K562 (cell line): ENCODE measurements at regions not wholly inside any gene's neighbourhood (a gene's known extent, or its start where the extent isn't known, plus 50 kb on each side); places are given as distances from the start of the nearest gene placed in this dataset.

ENCODE experiments used
- CTCF ChIP-seq, 3 experiments: IDR thresholded peaks in 2 of 3; conservative IDR thresholded peaks in 1 of 3; 2 replicates each; pipeline ENCODE4 v1.5.1; 2011 to 2012; ENCODE audit warnings: low read length in 3 of 3, mild to moderate bottlenecking in 3 of 3, control low read depth in 2 of 3, improper control_type of control experiment in 1 of 3, inconsistent platforms in 1 of 3, low read depth in 1 of 3, mixed read lengths in 1 of 3, moderate library complexity in 1 of 3; ENCODE audit not compliant: insufficient read depth in 2 of 3
- RNF2 ChIP-seq: sonication (generic); IDR thresholded peaks from 2 replicates; pipeline ENCODE4 v1.6.1; 2016
- SIN3A ChIP-seq, 2 experiments: fragments of 150-350 bp in 1 of 2; IDR thresholded peaks; 2 replicates each; pipeline ENCODE4 v1.6.1; 2011 to 2016; ENCODE audit warnings: borderline replicate concordance in 2 of 2, low read depth in 2 of 2, low read length in 2 of 2, mild to moderate bottlenecking in 2 of 2, moderate library complexity in 2 of 2; ENCODE audit not compliant: control insufficient read depth in 1 of 2
- SIX5 ChIP-seq, 2 experiments: IDR thresholded peaks; 2 replicates each; pipeline ENCODE4 v1.6.1; 2011; ENCODE audit warnings: low read length in 2 of 2, borderline replicate concordance in 1 of 2, low read depth in 1 of 2, mild to moderate bottlenecking in 1 of 2, moderate library complexity in 1 of 2; ENCODE audit not compliant: insufficient read depth in 1 of 2
- ZBTB1 ChIP-seq: sonication (generic); formaldehyde crosslinking; IDR thresholded peaks from 2 replicates; pipeline ENCODE4 v1.8.1; 2023; ENCODE audit warnings: missing genetic modification reagents, low read depth, mild to moderate bottlenecking, borderline replicate concordance
- ZZZ3 ChIP-seq: fragments of 450-650 bp; IDR thresholded peaks from 2 replicates; pipeline ENCODE4 v1.6.1; 2016; ENCODE audit warnings: antibody characterized with exemption, mild to moderate bottlenecking, moderate library complexity

- TF ChIP-seq SIX5 (IDR thresholded peaks at IDR 0.05; ENCODE audit: borderline replicate concordance in 1 of 2, insufficient read depth in 1 of 2, low read depth in 1 of 2, low read length in 2 of 2) (no peak), RNF2 (no peak), SIN3A (IDR thresholded peaks at IDR 0.05; ENCODE audit: borderline replicate concordance in 2 of 2, control insufficient read depth in 1 of 2, low read depth in 2 of 2, low read length in 2 of 2) (no peak), ZBTB1 (CRISPR knock-in tag) (no peak), ZZZ3 (no peak), CTCF (IDR thresholded peaks at IDR 0.05 in 2 of 3, conservative IDR thresholded peaks at IDR 0.05 in 1 of 3; ENCODE audit: insufficient read depth in 2 of 3, low read depth in 1 of 3, low read length in 3 of 3) (no peak)
Measured at GRCh38 chr13:81988567-81988966, 1647.6 kb upstream of the SPRY2 start.
